GM12864 (cell line): ENCODE measurements at regions not wholly inside any gene's neighbourhood (a gene's known extent, or its start where the extent isn't known, plus 50 kb on each side); places are given as distances from the start of the nearest gene placed in this dataset.

Source experiments
- DNase-seq: peaks from one replicate; pipeline ENCODE4 v3.0.0-alpha.2; 2011; ENCODE audit warnings: low read depth
- H3K4me3 ChIP-seq: 2 replicates; pipeline ENCODE4 v1.5.1; 2011; ENCODE audit warnings: mild to moderate bottlenecking, low read depth, low read length, control low read depth
- TF ChIP-seq, protein P1 (sequence below): IDR thresholded peaks from 2 replicates; pipeline ENCODE4 v1.5.1; 2011; ENCODE audit warnings: low read depth, mild to moderate bottlenecking, moderate library complexity, low read length, control low read depth, inconsistent platforms; ENCODE audit errors: missing control alignments

GRCh38 chr14:26917086-26917485 is 319.3 kb upstream of the NOVA1 start:
- H3K4me3 ChIP-seq: no peak overlapping the region
- no peak for DNase-seq
- TF ChIP-seq, protein P1, sequence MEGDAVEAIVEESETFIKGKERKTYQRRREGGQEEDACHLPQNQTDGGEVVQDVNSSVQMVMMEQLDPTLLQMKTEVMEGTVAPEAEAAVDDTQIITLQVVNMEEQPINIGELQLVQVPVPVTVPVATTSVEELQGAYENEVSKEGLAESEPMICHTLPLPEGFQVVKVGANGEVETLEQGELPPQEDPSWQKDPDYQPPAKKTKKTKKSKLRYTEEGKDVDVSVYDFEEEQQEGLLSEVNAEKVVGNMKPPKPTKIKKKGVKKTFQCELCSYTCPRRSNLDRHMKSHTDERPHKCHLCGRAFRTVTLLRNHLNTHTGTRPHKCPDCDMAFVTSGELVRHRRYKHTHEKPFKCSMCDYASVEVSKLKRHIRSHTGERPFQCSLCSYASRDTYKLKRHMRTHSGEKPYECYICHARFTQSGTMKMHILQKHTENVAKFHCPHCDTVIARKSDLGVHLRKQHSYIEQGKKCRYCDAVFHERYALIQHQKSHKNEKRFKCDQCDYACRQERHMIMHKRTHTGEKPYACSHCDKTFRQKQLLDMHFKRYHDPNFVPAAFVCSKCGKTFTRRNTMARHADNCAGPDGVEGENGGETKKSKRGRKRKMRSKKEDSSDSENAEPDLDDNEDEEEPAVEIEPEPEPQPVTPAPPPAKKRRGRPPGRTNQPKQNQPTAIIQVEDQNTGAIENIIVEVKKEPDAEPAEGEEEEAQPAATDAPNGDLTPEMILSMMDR: no peak

DNA sequence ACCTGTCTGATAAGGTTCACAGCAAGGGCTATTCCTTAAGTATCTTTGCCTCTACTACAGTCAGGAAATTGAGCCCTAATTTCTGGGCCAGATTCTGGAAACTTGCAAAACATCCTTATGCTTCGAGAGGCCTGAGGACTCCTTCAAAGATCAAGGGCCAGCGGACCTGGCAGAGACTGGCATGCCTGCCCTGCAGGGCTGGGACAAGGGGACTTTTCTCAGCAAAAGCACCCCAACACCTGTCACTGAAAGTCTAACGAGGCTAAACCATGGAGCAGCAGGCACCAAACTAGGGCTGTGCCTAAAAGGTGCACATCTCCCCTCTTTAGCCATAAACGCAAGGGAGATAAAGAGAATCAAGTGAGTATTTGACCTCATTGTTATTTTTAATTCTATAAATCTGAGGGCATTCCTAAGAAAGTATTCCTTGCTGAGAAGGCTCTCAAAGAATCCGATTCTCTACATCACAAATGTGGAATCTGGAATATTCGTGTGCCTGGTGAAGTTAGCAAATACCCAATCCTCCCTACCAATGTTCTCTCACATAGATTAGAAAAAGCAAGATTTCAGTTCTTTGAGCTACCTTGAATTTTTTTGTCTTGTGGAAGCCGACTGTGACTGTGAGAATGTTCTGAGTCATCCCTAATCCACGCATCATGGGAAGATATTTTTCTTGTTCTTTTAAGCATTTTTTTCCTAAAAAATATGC is 328.2 kb upstream of the NOVA1 start:
- DNase-seq: no peak
- TF ChIP-seq, protein P1: no peak

GRCh38 chr14:26926585-26926984 is 328.8 kb upstream of the NOVA1 start:
- no peak for DNase-seq
- TF ChIP-seq, protein P1: no peak
- H3K4me3 ChIP-seq: no peak overlapping the region

More for the DNA sequence above, 328.2 kb upstream of the NOVA1 start:
- no peak overlapping the region for H3K4me3 ChIP-seq

- TF ChIP-seq, protein P1: no peak
- DNase-seq: no peak
- H3K4me3 ChIP-seq: no peak overlapping the region
Observed at GRCh38 chr14:26928019-26928418, 330.2 kb upstream of the NOVA1 start.

DNA sequence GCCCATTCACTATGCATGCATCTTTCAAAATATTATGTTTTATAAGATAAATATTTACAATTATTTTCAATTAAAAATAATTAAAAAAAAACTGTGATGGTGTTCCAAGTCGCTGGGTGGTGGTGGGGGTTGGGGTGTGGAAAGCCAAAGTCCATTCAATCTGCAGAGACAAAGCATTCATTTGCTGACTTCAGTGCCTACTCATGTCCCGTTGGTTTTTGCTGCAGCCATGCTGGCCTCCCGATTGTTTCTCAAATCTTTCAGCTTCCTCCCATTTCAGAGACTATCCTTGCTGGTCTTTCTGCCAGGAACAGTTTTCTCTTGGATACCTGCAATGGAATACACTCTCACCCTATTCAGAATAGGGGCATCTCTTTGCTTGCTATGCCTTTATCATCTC is 331.5 kb upstream of the NOVA1 start:
- no peak for DNase-seq
- TF ChIP-seq, protein P1: no peak
- no peak overlapping the region for H3K4me3 ChIP-seq

GRCh38 chr14:26930576-26930975 is 332.7 kb upstream of the NOVA1 start:
- H3K4me3 ChIP-seq: no peak overlapping the region
- DNase-seq: no peak
- TF ChIP-seq, protein P1: no peak

DNA sequence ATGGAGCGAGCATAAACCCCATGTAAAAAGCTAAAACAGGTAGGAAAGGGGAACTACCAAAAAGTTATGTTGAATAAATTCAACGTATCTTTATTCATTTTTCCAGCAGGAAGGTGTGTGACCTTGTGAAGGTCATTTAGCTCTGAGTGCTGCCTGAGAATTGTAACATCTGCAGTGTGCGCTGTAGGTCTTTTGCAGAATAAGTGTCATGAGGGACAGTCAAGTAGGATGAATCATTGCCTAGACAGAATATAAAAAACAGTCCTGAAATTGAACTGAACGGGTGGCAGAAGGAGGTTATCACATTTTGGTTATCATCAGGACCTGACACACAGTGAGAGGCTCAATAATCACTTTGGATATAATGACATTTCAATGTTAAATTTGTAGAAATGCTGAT is 334.8 kb upstream of the NOVA1 start:
- no peak overlapping the region for H3K4me3 ChIP-seq
- no peak for DNase-seq
- TF ChIP-seq, protein P1: no peak
